Activated T-helper 17 cell treated with anti-CD3 and anti-CD28 coated beads, Interleukin-2, amount 50 U/mL, for 72 hours (primary cell): ENCODE measurements at regions not wholly inside any gene's neighbourhood (a gene's known extent, or its start where the extent isn't known, plus 50 kb on each side); places are given as distances from the start of the nearest gene placed in this dataset.
A peak's percentile ranks its signal among the peaks of the same experiment; 100 is the strongest.

ENCODE experiments used
- ATAC-seq: fragments of 150-1000 bp; cut with Tn5 transposase; replicated peaks from 2 replicates; pipeline ENCODE4 v1.10.0; 2021; ENCODE audit warnings: mild to moderate bottlenecking, moderate library complexity
- H3K27ac Mint-ChIP-seq: one replicate; pipeline ENCODE4 v1.8.0; 2022; ENCODE audit warnings: mixed read lengths
- H3K27me3 Mint-ChIP-seq: one replicate; pipeline ENCODE4 v1.8.0; 2022; ENCODE audit warnings: mixed read lengths
- H3K36me3 Mint-ChIP-seq: one replicate; pipeline ENCODE4 v1.8.0; 2022; ENCODE audit warnings: low read depth, mild to moderate bottlenecking, mixed read lengths
- H3K4me1 Mint-ChIP-seq: one replicate; pipeline ENCODE4 v1.8.0; 2022; ENCODE audit warnings: mixed read lengths
- H3K4me3 Mint-ChIP-seq: one replicate; pipeline ENCODE4 v1.8.0; 2022; ENCODE audit warnings: mild to moderate bottlenecking, mixed read lengths
- H3K9me3 Mint-ChIP-seq: one replicate; pipeline ENCODE4 v1.8.0; 2022; ENCODE audit warnings: mixed read lengths

DNA sequence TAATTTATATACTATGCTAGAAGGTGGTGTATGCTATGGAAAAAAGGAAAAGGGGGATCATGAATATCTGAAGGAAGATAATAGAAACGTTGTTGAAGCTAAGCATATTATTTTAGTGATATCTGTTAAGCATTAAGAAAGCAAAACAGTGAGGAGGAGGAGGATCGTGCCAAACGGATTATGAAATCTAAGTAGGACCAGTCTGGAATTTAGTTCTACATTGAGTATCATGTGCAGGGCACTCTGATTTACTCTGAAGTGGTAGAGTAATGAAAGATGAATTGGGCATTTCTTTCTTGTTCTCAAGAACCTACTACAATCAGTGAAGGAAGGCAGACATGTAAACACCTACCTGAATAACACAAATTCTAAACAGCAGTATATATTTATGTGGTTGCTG is 195.3 kb downstream of the CYB561 start:
- H3K4me3 Mint-ChIP-seq = no peak overlapping the region
- ATAC-seq = no peak
- no peak overlapping the region for H3K27ac Mint-ChIP-seq
- H3K36me3 Mint-ChIP-seq = peaks cover under 1% of the 10 kb centered on the region
- no peaks in the 10 kb centered on the region for H3K27me3 Mint-ChIP-seq
- H3K4me1 Mint-ChIP-seq = no peaks in the 10 kb centered on the region
- H3K9me3 Mint-ChIP-seq = no peaks in the 10 kb centered on the region

DNA sequence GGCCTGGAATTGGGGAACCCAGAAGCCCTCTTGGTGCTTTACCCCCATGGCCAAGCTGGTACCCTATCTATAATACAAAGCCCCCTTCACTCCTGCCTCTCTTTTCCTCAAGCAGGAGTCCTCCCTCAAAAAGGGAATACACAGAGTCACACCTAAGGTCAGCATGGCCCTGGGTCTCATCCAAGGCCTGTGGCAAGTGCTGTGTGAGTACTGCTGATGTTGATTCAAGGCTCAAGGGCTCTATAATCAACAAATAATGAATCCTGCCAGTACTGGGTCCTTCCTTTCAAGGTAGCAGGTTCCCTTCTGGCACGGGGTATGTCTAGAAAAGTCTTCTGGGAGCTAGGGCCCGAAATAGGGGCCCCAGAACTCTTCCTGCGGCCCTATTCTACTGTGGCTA is 187.3 kb downstream of the CYB561 start:
- Mint-ChIP-seq H3K9me3 (peaks cover 6% of the 10 kb centered on the region), H3K4me1 (peaks cover 5% of the 10 kb centered on the region), H3K36me3 (peaks cover 15% of the 10 kb centered on the region), H3K4me3 (no peak overlapping the region), H3K27ac (no peak overlapping the region), H3K27me3 (no peaks in the 10 kb centered on the region)
- no peak for ATAC-seq

DNA sequence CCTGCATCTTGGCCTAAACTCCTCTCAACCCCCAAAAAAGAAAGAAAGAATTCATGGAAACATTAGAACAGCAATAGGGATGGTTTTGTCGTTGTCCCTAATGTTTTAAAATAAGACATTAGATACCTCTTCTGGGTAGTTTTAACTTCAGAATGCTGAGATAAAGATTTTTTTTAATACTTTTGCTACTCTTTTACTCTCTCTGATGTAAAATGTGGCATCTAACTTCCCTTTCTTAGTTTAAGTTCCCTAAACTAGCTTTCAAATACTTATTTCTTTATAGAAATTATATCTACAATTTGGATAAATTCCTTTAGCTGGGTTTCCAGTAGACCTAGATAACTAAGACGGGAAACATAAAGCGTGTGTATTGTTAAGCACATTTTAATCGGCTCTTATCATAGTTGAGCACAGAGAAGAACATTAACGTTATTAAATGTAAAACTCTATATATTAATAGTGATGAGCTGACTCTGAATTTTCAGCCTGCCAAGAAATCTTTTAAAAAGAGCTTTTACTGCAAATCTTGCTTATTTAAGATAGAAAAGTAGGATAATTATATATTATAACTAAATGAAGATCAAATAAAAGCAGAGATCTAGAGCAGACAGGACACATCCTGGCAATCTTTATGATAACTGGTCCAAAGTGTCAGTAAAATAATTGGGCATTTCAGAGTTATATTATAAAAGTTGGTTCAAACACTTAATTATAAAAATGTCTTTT is 183.2 kb downstream of the CYB561 start:
- H3K27me3 Mint-ChIP-seq = no peaks in the 10 kb centered on the region
- H3K4me1 Mint-ChIP-seq = no peaks in the 10 kb centered on the region
- no peak overlapping the region for H3K27ac Mint-ChIP-seq
- no peak for ATAC-seq
- H3K4me3 Mint-ChIP-seq = no peak overlapping the region
- no peaks in the 10 kb centered on the region for H3K9me3 Mint-ChIP-seq
- H3K36me3 Mint-ChIP-seq = peaks cover 3% of the 10 kb centered on the region

DNA sequence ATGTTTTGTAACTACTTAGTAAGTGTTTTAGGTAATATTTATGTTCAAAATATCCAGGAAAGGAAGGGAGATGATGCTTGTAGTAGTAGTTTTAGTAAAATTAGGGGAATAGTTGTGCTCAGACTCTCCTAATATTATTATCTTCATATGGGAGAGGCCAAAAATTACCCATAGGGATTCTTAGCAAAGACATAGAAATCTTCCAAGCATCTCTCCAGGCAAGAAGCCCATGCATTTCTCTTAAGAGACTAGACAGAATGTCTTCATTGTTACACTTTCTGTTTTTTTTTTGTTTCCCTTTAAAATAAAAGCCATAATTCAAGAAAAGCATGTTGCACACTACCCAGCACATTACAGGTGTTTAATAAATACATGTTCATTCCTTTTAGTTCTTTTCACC is 180.6 kb downstream of the CYB561 start:
- Mint-ChIP-seq H3K27ac (no peak overlapping the region), H3K4me3 (no peak overlapping the region), H3K9me3 (no peaks in the 10 kb centered on the region), H3K36me3 (peaks cover 26% of the 10 kb centered on the region), H3K4me1 (no peaks in the 10 kb centered on the region), H3K27me3 (no peaks in the 10 kb centered on the region)
- ATAC-seq = no peak

DNA sequence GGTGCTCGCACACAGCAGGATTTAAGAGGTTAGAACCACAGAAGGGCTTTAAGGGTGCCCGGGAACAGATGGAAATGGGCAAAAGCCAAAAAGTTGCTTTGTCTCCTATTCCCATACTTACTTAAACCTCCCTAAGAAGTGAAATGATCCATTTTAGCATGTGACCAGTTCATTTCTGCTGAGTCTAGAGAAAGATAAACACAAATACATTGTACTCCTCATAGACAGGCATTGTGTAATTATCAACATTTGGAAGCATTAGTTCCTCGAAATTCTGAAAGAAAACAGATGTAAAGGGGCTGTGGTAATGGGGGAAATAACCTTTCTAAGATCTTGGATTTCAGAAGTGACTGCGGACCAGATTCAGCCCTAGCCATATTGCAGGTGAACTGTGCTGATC is 178.3 kb downstream of the CYB561 start:
- no peaks in the 10 kb centered on the region for H3K27me3 Mint-ChIP-seq
- no peak for ATAC-seq
- H3K4me3 Mint-ChIP-seq = no peak overlapping the region
- no peak overlapping the region for H3K27ac Mint-ChIP-seq
- H3K4me1 Mint-ChIP-seq = no peaks in the 10 kb centered on the region
- no peaks in the 10 kb centered on the region for H3K9me3 Mint-ChIP-seq
- H3K36me3 Mint-ChIP-seq = peaks cover 30% of the 10 kb centered on the region

DNA sequence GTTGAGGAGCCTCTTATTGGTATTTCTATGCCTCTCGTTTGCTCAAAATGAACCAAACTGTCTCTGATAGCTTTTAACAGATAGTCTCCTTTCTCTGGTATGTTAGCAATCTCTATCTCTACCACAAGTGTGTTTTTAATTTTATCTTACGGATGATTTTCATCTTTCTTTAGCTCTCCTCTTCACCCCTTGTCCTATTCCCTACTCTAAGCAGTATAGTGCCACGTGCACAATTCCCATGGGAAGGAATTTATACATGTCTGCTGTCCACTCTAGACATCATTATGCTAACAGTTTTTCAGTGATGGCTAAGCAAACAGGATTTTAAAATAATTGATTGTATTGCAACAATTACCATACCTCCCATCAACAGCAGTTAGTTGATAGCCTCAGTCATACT is 177.3 kb downstream of the CYB561 start:
- H3K36me3 Mint-ChIP-seq = peaks cover 30% of the 10 kb centered on the region
- no peak for ATAC-seq
- H3K27ac Mint-ChIP-seq = no peak overlapping the region
- no peaks in the 10 kb centered on the region for H3K4me1 Mint-ChIP-seq
- no peaks in the 10 kb centered on the region for H3K27me3 Mint-ChIP-seq
- no peak overlapping the region for H3K4me3 Mint-ChIP-seq
- H3K9me3 Mint-ChIP-seq = no peaks in the 10 kb centered on the region

DNA sequence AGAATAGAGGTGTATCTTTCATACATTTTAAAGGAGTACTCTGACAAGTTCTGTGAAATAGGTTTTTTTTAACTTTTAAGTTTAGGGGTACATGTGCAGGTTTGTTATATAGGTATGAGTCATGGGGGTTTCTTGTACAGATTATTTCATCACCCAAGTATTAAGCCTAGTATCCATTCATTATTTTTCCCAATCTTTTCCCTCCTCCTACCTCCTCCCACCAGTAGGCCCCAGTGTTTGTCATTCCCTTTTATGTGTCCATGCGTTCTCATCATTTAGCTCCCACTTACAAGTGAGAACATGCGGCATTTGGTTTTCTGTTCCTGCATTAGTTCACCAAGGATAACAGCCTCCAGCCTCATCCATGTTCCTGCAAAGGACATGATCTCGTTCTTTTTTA is 175.5 kb downstream of the CYB561 start:
- Mint-ChIP-seq H3K36me3 (peaks cover 34% of the 10 kb centered on the region), H3K9me3 (no peaks in the 10 kb centered on the region), H3K27ac (no peak overlapping the region), H3K27me3 (no peaks in the 10 kb centered on the region), H3K4me1 (peaks cover 5% of the 10 kb centered on the region), H3K4me3 (no peak overlapping the region)
- no peak for ATAC-seq

DNA sequence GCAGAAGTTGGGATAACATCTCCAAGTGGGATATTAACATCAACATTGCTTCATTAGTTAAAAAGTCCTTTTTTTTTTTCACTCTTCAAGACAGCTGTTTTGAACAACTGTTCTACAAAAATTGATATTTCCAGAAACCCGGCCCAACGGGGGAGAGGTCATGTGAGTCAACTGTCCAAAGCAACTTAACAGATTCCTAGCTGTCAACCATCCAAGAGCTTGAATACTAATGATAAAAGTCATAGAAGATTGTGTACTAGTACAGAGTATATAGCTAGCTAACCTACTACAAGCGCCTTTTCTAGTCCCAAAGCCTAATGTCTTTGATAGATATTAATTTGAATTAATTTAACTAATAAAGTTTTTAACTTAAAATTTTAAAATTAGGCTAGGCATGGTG is 172.0 kb downstream of the CYB561 start:
- H3K27ac Mint-ChIP-seq = no peak overlapping the region
- no peak overlapping the region for H3K4me3 Mint-ChIP-seq
- no peaks in the 10 kb centered on the region for H3K9me3 Mint-ChIP-seq
- no peaks in the 10 kb centered on the region for H3K27me3 Mint-ChIP-seq
- peaks cover 19% of the 10 kb centered on the region for H3K36me3 Mint-ChIP-seq
- peaks cover 16% of the 10 kb centered on the region for H3K4me1 Mint-ChIP-seq
- ATAC-seq = no peak

DNA sequence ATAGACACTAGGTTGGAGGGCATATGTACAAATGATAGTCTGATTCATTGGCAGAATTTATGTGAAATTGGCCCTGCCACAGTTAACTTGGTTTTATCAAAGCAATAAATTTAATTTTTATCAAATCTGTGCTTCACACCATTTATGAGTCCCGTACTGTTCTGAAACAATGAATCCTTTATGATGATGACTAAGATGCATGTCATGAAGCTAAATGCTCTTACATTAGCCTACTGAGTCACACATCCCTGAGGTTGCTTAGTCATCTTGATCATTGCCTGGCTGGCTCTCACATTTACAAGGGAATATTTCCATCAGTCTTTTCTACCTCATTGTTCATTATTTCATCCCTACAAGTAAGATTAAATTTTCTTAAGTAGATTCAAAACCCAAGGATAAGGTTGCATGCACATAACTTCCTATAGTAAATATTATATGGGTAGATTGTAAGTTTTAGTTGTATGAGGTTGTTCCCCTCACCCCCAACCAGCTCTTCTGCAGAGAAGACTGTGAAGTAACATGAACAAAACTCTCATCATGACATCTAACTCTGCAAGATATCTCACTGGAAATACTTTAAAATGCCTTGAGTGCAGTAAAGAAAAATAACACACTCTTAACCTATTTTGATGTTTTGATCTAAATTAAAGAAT is 170.7 kb downstream of the CYB561 start:
- Mint-ChIP-seq H3K9me3 (no peaks in the 10 kb centered on the region), H3K4me3 (no peak overlapping the region), H3K36me3 (peaks cover 10% of the 10 kb centered on the region), H3K27ac (peak overlapping the region; percentile 23), H3K4me1 (peaks cover 18% of the 10 kb centered on the region), H3K27me3 (no peaks in the 10 kb centered on the region)
- ATAC-seq = peak; percentile 90

DNA sequence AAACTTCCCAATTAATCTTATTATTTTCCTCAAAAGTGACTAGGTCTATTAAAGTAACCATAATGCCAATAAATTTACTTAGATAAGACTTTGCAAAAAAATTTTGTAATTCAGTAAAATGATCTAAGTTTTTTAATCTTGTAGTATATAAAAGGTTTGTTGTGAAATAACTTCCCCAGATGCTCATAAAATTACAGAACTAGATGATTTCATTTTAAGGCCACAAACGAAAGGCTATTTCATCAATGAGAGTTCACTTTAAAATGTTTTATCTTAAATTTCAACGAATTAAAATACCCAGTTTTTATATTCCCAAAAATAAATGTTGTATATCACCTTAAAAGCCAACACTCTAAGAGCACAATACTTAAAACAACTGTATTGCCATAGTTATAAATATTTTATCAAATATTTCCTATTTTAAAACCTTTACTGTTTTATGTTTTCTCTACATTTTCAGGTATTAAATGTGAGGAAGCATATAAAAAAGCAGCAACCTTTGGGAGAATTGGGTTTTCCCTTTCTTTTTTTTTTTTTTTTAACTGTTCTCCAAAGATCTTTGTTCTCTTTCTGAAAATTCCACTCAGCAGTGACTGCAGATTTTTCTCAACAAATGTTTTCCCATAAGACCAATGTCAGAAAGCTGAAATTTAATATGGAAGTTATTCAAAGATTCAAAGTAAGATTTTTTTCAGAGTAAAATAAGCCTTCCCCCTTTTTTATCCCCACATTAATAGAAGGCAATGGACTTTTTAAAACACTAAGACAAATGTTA is 169.9 kb downstream of the CYB561 start:
- no peak overlapping the region for H3K4me3 Mint-ChIP-seq
- no peak for ATAC-seq
- H3K4me1 Mint-ChIP-seq = peaks cover 18% of the 10 kb centered on the region
- peak overlapping the region; percentile 23 for H3K27ac Mint-ChIP-seq
- peaks cover 5% of the 10 kb centered on the region for H3K36me3 Mint-ChIP-seq
- H3K27me3 Mint-ChIP-seq = no peaks in the 10 kb centered on the region
- no peaks in the 10 kb centered on the region for H3K9me3 Mint-ChIP-seq

DNA sequence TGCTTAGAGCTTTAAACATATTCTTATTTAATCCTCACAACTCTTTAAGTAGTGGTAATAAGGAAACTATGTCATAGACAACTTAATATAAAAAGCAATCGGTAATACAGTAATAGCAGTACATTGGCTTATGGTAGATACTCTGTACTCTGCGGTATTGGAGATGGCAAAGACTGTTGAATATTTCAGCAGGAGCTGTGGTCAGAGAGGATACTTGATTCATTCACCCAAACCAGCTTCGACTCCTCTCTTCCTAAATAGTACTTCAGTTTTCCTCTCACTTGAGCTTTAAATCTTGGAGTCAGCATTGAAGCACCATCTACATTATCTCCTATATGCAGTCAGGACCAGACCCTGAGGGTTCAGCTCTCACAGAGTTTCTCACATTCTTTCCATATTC is 169.3 kb downstream of the CYB561 start:
- no peak overlapping the region for H3K27ac Mint-ChIP-seq
- H3K4me1 Mint-ChIP-seq = peaks cover 18% of the 10 kb centered on the region
- peaks cover 5% of the 10 kb centered on the region for H3K36me3 Mint-ChIP-seq
- no peaks in the 10 kb centered on the region for H3K27me3 Mint-ChIP-seq
- H3K4me3 Mint-ChIP-seq = no peak overlapping the region
- ATAC-seq = no peak
- no peaks in the 10 kb centered on the region for H3K9me3 Mint-ChIP-seq

DNA sequence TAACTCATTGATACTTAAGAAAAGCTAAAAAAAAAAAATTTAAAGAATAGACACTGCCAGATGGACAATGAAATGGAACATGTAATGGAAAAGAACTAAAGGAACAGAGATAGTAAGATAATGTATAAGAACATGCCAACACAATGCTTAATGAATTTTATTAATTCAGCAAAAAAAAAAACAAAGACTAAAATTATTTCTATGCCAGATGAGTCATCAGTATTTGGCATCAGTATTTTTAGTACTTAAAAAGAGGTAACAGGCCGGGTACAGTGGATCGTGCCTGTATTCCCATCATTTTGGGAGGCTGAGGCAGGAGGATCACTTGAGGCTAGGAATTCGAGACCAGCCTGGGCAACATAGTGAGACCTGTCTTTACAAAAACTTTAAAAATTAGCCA is 168.5 kb downstream of the CYB561 start:
- Mint-ChIP-seq H3K4me1 (peaks cover 18% of the 10 kb centered on the region), H3K4me3 (no peak overlapping the region), H3K27ac (no peak overlapping the region), H3K36me3 (peaks cover 5% of the 10 kb centered on the region), H3K9me3 (no peaks in the 10 kb centered on the region), H3K27me3 (no peaks in the 10 kb centered on the region)
- no peak for ATAC-seq

DNA sequence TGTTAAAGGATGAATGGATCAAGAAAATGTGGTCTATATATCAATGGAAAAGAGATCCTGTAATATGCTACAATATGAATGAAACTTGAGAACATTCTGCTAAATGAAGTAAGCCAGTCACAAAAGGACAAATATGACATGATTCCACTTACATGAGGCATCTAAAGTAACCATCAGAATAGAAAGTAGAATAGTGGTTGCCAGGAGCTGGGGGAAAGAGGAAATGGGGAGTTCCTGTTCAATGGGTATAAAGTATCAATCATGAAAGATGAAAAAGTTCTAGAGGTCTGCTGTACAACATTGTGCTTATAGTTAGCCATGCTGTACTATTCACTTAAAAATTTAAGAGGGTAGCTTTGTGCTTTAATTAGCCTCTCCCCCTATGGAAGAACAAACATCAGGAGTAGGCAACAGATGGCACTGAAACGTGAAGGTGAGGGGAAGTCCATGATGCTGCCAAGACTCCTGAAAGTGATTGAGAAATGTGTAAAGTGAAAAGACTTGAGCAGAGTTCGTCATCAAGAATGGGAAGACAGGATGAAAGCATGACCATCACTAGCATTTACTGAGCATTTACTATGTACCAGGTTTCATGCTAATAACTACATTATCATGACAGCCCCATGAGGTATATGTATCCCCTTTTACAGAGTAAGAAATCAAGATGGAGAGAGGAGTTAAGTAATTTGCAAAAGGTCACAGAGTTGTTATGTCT is 167.2 kb downstream of the CYB561 start:
- H3K4me1 Mint-ChIP-seq = peaks cover 18% of the 10 kb centered on the region
- H3K27ac Mint-ChIP-seq = peak overlapping the region; percentile 48
- ATAC-seq = peak; percentile 60
- no peaks in the 10 kb centered on the region for H3K27me3 Mint-ChIP-seq
- peaks cover 5% of the 10 kb centered on the region for H3K36me3 Mint-ChIP-seq
- peak overlapping the region; percentile 16 for H3K4me3 Mint-ChIP-seq
- H3K9me3 Mint-ChIP-seq = no peaks in the 10 kb centered on the region

DNA sequence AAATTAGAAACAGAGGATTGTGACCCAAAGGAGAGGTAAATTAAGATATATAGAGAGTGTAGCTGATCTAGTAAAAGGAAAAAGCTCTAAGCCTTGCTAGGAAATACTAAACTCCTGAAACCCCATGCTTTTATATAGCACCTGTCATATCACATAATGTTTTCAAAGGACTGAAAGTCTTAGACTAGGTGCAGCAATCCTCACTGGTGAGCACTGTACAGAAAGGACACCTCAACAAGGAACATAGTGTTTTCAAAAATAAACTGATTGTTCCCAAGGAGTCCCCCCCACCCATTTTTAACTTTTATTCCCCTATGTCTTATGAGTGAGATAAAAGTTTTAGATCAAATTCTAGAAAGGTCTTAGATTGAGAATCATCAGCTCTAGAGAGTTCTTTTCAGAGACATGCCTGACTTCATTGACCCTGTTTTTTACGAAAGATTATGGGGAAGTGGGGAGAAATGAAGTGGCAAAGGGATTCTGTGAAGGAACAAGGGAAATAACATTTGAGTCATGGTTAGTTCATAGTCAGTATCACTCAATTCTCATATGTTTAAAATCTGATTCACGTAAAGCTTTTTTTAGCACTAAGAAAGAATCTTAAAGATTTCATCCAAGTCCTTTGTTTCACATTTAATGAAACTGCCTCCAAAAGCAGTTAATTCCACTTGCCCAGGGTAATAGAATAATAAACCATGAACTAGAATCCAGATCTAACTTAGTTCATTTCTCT is 166.4 kb downstream of the CYB561 start:
- ATAC-seq = peak; percentile 50
- Mint-ChIP-seq H3K4me1 (peaks cover 18% of the 10 kb centered on the region), H3K27me3 (no peaks in the 10 kb centered on the region), H3K4me3 (peak overlapping the region; percentile 16), H3K27ac (peak overlapping the region; percentile 48), H3K9me3 (no peaks in the 10 kb centered on the region), H3K36me3 (peaks cover 5% of the 10 kb centered on the region)
